MM.1S (cell line): ENCODE measurements at regions not wholly inside any gene's neighbourhood (a gene's known extent, or its start where the extent isn't known, plus 50 kb on each side); places are given as distances from the start of the nearest gene placed in this dataset.

Experiments used
- DNase-seq: peaks from one replicate; pipeline ENCODE4 v3.0.0-alpha.2; 2015
- H2AFZ ChIP-seq: fragments of 300-600 bp; sonication (generic); 2 replicates; pipeline ENCODE4 v1.6.0; 2016; ENCODE audit warnings: antibody characterized with exemption, low read length
- H3F3A ChIP-seq: fragments of 300-600 bp; sonication (generic); 2 replicates; pipeline ENCODE4 v1.6.1; 2016; ENCODE audit warnings: mild to moderate bottlenecking, antibody characterized with exemption, low read length, moderate library complexity, mixed read lengths; ENCODE audit not compliant: insufficient read depth
- H3K27ac ChIP-seq: fragments of 300-600 bp; sonication (generic); 2 replicates; pipeline ENCODE4 v1.5.1; 2016; ENCODE audit warnings: mild to moderate bottlenecking, low read length
- H3K27me3 ChIP-seq: fragments of 300-600 bp; sonication (generic); replicated peaks from 2 replicates; pipeline ENCODE4 v1.6.0; 2016; ENCODE audit warnings: low read length; ENCODE audit not compliant: insufficient read depth
- H3K36me3 ChIP-seq: fragments of 300-600 bp; sonication (generic); replicated peaks from 2 replicates; pipeline ENCODE4 v1.6.1; 2016; ENCODE audit warnings: mild to moderate bottlenecking, low read length, mixed read lengths; ENCODE audit not compliant: insufficient read depth
- H3K4me1 ChIP-seq: fragments of 300-600 bp; sonication (generic); 2 replicates; pipeline ENCODE4 v1.6.1; 2016; ENCODE audit warnings: low read length, mixed read lengths
- H3K4me2 ChIP-seq: fragments of 300-600 bp; sonication (generic); 2 replicates; pipeline ENCODE4 v1.6.0; 2016; ENCODE audit warnings: low read depth, low read length
- H3K4me3 ChIP-seq: fragments of 300-600 bp; sonication (generic); 2 replicates; pipeline ENCODE4 v1.5.1; 2016; ENCODE audit warnings: low read length, mixed read lengths
- H3K79me2 ChIP-seq: fragments of 300-600 bp; sonication (generic); 2 replicates; pipeline ENCODE4 v1.6.1; 2016; ENCODE audit warnings: mixed run types, low read length, mixed read lengths
- H3K9ac ChIP-seq: fragments of 300-600 bp; sonication (generic); 2 replicates; pipeline ENCODE4 v1.6.1; 2016; ENCODE audit warnings: low read length, mixed read lengths
- H3K9me2 ChIP-seq: fragments of 300-600 bp; sonication (generic); replicated peaks from 2 replicates; pipeline ENCODE4 v1.6.1; 2016; ENCODE audit warnings: mild to moderate bottlenecking, low read length, mixed read lengths; ENCODE audit not compliant: insufficient read depth
- H3K9me3 ChIP-seq: fragments of 300-600 bp; sonication (generic); replicated peaks from 2 replicates; pipeline ENCODE4 v1.6.1; 2016; ENCODE audit warnings: mild to moderate bottlenecking, low read length, mixed read lengths; ENCODE audit not compliant: insufficient read depth
- H4K20me1 ChIP-seq: fragments of 300-600 bp; sonication (generic); 2 replicates; pipeline ENCODE4 v1.6.1; 2016; ENCODE audit warnings: mild to moderate bottlenecking, low read length, moderate library complexity, mixed read lengths; ENCODE audit not compliant: insufficient read depth
- CTCF ChIP-seq: fragments of 300-600 bp; sonication (generic); IDR thresholded peaks from 2 replicates; pipeline ENCODE4 v1.5.1; 2016; ENCODE audit warnings: antibody characterized with exemption, low read length, mixed read lengths
- EZH2 ChIP-seq: fragments of 300-600 bp; sonication (generic); optimal IDR thresholded peaks from 2 replicates; pipeline ENCODE3; 2017; ENCODE audit warnings: low read depth, mild to moderate bottlenecking, antibody characterized with exemption, low read length, mixed read lengths
- EZH2phosphoT487 ChIP-seq: fragments of 300-600 bp; sonication (generic); IDR thresholded peaks from 2 replicates; pipeline ENCODE4 v1.6.1; 2018; ENCODE audit warnings: antibody characterized with exemption, low read length

- no peak for TF ChIP-seq EZH2phosphoT487
- no peak overlapping the region for H3K9ac ChIP-seq
- no peaks in the 10 kb centered on the region for H3K27me3 ChIP-seq
- H3K79me2 ChIP-seq, result no peaks in the 10 kb centered on the region
- H4K20me1 ChIP-seq, result no peaks in the 10 kb centered on the region
- no peaks in the 10 kb centered on the region for H3K36me3 ChIP-seq
- no peak overlapping the region for H3K27ac ChIP-seq
- no peak overlapping the region for H3K4me2 ChIP-seq
- no peak overlapping the region for H2AFZ ChIP-seq
- no peaks in the 10 kb centered on the region for H3K9me3 ChIP-seq
- H3K9me2 ChIP-seq, result no peaks in the 10 kb centered on the region
- no peaks in the 10 kb centered on the region for H3F3A ChIP-seq
- H3K4me3 ChIP-seq, result no peak overlapping the region
- H3K4me1 ChIP-seq, result no peaks in the 10 kb centered on the region
- DNase-seq, result no peak
These were observed 88.6 kb upstream of the PCSK2 start for GRCh38 chr20:17138237-17138636.

GRCh38 chr20:17140894-17141293 is 85.9 kb upstream of the PCSK2 start:
- H3K27ac ChIP-seq, result no peak overlapping the region
- H2AFZ ChIP-seq, result no peak overlapping the region
- TF ChIP-seq CTCF, result no peak
- no peak for TF ChIP-seq EZH2phosphoT487
- no peak for TF ChIP-seq EZH2
- no peak for DNase-seq
- no peaks in the 10 kb centered on the region for H3K79me2 ChIP-seq
- no peaks in the 10 kb centered on the region for H3K9me3 ChIP-seq
- H3K27me3 ChIP-seq, result no peaks in the 10 kb centered on the region
- H3F3A ChIP-seq, result no peaks in the 10 kb centered on the region
- no peaks in the 10 kb centered on the region for H3K4me1 ChIP-seq
- no peaks in the 10 kb centered on the region for H4K20me1 ChIP-seq
- H3K4me3 ChIP-seq, result no peak overlapping the region
- no peaks in the 10 kb centered on the region for H3K9me2 ChIP-seq
- H3K36me3 ChIP-seq, result no peaks in the 10 kb centered on the region
- no peak overlapping the region for H3K9ac ChIP-seq
- H3K4me2 ChIP-seq, result no peak overlapping the region

GRCh38 chr20:17141568-17141967 is 85.3 kb upstream of the PCSK2 start:
- H3K4me2 ChIP-seq, result no peak overlapping the region
- H3K27me3 ChIP-seq, result no peaks in the 10 kb centered on the region
- no peaks in the 10 kb centered on the region for H4K20me1 ChIP-seq
- TF ChIP-seq EZH2 (no peak), EZH2phosphoT487 (no peak), CTCF (no peak)
- no peaks in the 10 kb centered on the region for H3F3A ChIP-seq
- no peaks in the 10 kb centered on the region for H3K9me2 ChIP-seq
- no peak overlapping the region for H3K9ac ChIP-seq
- no peaks in the 10 kb centered on the region for H3K9me3 ChIP-seq
- H3K79me2 ChIP-seq, result no peaks in the 10 kb centered on the region
- H3K27ac ChIP-seq, result no peak overlapping the region
- H3K36me3 ChIP-seq, result no peaks in the 10 kb centered on the region
- no peak overlapping the region for H2AFZ ChIP-seq
- DNase-seq, result no peak
- H3K4me3 ChIP-seq, result no peak overlapping the region
- no peaks in the 10 kb centered on the region for H3K4me1 ChIP-seq

GRCh38 chr20:17142666-17143065 is 84.2 kb upstream of the PCSK2 start:
- H3K4me1 ChIP-seq, result no peaks in the 10 kb centered on the region
- no peaks in the 10 kb centered on the region for H4K20me1 ChIP-seq
- no peak for DNase-seq
- H3K4me3 ChIP-seq, result no peak overlapping the region
- no peak overlapping the region for H3K4me2 ChIP-seq
- no peaks in the 10 kb centered on the region for H3K36me3 ChIP-seq
- no peaks in the 10 kb centered on the region for H3K79me2 ChIP-seq
- H3K27ac ChIP-seq, result no peak overlapping the region
- no peaks in the 10 kb centered on the region for H3K9me2 ChIP-seq
- H3K27me3 ChIP-seq, result no peaks in the 10 kb centered on the region
- no peak overlapping the region for H2AFZ ChIP-seq
- no peaks in the 10 kb centered on the region for H3K9me3 ChIP-seq
- TF ChIP-seq EZH2phosphoT487, result no peak
- TF ChIP-seq CTCF, result no peak
- no peak for TF ChIP-seq EZH2
- no peak overlapping the region for H3K9ac ChIP-seq
- no peaks in the 10 kb centered on the region for H3F3A ChIP-seq
